ENCODE measurements at regions not wholly inside any gene's neighbourhood (a gene's known extent, or its start where the extent isn't known, plus 50 kb on each side); places are given as distances from the start of the nearest gene placed in this dataset.

- TF ChIP-seq CTCF (IDR thresholded peaks at IDR 0.05; ENCODE audit: borderline replicate concordance, extremely low read depth, low read length, poor library complexity, severe bottlenecking), result no peak
- no peak for TF ChIP-seq EZH2 (IDR thresholded peaks at IDR 0.05; ENCODE audit: borderline replicate concordance, low read depth, low read length, severe bottlenecking)
These were observed 1432.6 kb upstream of the TENM3 start for GRCh38 chr4:180810581-180810980.
